GM10248 (cell line): ENCODE measurements at regions not wholly inside any gene's neighbourhood (a gene's known extent, or its start where the extent isn't known, plus 50 kb on each side); places are given as distances from the start of the nearest gene placed in this dataset.

Experiments
- CTCF ChIA-PET: fragments of 300-600 bp; sonication (Branson Sonifier 250); formaldehyde crosslinking; extraction: SDS; loops from one replicate; lab custom pipeline; 2021; ENCODE audit warnings: antibody characterized with exemption; lab: Yijun Ruan, JAX
- POLR2A ChIA-PET: fragments of 350-650 bp; sonication (Branson Sonifier 250); formaldehyde crosslinking; extraction: SDS; loops from one replicate; lab custom pipeline; 2020; ENCODE audit warnings: antibody characterized with exemption; lab: Yijun Ruan, JAX
- DNase-seq: peaks from one replicate; pipeline ENCODE4 v3.0.0; 2012; ENCODE audit errors: extremely low spot score
- TF ChIP-seq, protein P1 (sequence below): IDR thresholded peaks from 2 replicates; pipeline ENCODE4 v1.5.1; 2012; ENCODE audit warnings: mild to moderate bottlenecking, low read depth; ENCODE audit errors: extremely low read depth, missing control alignments, control extremely low read depth

DNA sequence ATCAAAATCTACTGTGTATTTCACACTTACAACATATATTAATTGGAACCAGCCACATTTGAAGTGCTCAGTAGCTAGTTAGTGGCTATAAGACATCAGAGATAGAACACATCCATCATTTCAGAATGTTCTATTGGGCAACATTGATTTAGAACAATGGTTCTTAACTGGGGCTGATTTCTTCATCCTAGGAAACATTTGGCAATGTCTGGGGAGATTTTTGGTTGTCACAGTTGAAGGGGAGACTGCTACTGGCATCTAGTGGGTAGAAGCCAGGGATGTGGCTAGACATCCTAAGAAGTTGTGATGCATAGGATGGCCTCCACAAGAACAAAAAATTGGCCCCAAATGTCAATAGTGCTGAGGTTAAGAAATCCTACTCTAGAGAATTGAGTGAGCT is 132.5 kb downstream of the OLIG3 start:
- TF ChIP-seq, protein P1, sequence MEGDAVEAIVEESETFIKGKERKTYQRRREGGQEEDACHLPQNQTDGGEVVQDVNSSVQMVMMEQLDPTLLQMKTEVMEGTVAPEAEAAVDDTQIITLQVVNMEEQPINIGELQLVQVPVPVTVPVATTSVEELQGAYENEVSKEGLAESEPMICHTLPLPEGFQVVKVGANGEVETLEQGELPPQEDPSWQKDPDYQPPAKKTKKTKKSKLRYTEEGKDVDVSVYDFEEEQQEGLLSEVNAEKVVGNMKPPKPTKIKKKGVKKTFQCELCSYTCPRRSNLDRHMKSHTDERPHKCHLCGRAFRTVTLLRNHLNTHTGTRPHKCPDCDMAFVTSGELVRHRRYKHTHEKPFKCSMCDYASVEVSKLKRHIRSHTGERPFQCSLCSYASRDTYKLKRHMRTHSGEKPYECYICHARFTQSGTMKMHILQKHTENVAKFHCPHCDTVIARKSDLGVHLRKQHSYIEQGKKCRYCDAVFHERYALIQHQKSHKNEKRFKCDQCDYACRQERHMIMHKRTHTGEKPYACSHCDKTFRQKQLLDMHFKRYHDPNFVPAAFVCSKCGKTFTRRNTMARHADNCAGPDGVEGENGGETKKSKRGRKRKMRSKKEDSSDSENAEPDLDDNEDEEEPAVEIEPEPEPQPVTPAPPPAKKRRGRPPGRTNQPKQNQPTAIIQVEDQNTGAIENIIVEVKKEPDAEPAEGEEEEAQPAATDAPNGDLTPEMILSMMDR = no peak
- CTCF ChIA-PET = interaction anchor here (2.2 kb wide), 1 partner anchor 10 kb away, joined by 6 read pairs; no protein-coding TSS in a partner anchor
- DNase-seq = no peak
- POLR2A ChIA-PET = no interaction called here

DNA sequence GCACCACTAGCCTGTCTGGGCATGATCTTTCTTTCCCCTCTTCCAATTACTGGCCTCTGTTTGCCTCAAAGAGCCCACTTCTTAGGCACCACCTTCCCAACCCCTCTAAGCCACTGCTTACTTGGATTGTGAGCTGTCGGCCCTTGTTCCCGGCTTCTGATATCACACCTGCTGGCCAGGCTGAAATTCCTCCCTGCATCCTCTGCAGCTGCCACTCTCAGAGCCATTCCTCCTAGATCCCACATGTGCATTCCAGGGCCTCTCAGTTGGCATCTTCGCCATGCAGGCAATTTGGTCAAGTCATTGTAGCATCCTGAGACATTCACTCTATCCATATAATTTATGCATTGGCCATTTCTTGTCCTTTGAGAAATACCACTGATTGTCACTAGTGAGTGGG is 135.9 kb downstream of the OLIG3 start:
- TF ChIP-seq, protein P1 = no peak
- no peak for DNase-seq
- CTCF ChIA-PET = interaction anchor here (1.1 to 1.5 kb wide), 4 partner anchors 9 to 19 kb away, joined by 3 to 4 read pairs (median 3); no protein-coding TSS in a partner anchor
- POLR2A ChIA-PET = no interaction called here

DNA sequence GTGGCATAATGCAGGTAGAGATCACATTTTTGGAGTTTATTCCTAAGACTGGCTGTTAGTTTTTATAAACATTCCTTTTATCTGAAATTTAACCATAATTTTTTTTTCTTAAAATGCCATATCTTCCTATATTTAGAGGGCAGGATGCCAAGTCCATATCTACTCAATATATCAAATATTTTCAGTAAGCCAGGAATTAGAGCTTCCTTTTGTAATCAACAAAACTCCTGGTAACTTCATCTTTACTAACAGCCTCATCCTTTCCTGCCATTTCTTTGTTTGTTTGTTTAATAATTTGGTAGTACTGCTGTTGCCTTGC is 136.3 kb downstream of the OLIG3 start:
- ChIA-PET CTCF (interaction anchor here (1.1 to 1.5 kb wide), 4 partner anchors 8 to 19 kb away, joined by 3 to 4 read pairs (median 3); no protein-coding TSS in a partner anchor), POLR2A (no interaction called here)
- TF ChIP-seq, protein P1 = no peak
- DNase-seq = no peak

DNA sequence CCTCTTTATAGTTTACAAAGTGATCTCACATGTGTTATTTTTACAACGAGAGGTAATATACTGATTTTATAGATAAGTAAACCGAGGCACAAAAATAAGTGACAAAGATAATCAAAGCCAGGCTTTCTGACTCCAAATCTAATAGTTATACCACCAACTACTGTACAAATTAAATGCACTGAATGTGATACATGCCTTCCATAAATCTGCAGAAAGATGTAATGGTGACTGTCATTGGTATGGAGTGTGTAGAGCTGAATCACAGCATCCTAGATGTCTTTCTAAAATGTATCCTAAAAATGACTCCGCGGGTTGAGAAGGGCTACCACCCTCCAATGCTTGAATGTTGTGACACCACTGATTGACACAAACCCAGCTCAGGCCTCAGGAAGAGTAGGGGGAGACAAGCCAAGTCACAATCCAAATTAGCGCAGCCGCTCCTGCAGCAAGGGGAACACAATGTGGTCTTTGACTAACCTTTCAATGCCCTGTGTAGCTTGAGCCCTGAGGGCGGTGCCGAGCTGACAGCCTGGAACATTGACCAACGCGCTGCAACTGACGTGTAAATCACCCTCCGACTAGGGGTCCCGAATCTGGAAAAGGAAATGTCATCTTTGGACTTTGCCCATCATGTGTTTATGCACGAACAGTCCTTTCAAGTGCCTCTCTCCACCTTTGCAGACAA is 136.8 kb downstream of the OLIG3 start:
- ChIA-PET POLR2A (no interaction called here), CTCF (interaction anchor here (1.1 to 1.5 kb wide), 3 partner anchors 8 to 18 kb away, joined by 3 to 4 read pairs (median 3); no protein-coding TSS in a partner anchor)
- TF ChIP-seq, protein P1 = no peak
- DNase-seq = no peak

DNA sequence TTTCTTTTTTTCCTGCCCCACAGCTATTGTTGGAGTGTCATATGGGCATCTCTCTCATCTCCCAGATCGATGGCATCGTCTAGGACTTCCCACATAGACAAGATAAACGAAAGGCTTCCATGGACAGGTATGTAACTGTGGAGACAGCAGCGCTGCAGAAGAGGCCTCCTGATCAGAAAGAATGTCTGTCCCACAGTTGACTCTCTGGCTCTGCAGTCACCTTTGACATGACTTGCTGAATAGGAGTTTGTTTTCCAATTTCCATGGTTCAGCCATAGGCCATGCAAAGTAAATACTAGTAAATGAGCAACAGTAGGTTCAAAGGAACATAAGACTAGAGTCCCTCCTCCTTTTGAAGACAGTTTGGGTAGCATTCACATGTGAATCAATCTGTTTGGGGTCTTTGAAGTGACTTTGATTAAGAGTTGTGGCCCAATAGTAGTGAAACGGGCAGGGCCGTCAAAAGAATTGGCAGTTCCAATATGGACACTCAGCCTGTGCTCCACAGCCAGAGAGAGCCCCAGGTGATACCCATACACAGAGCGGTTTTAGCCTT is 134.7 kb upstream of the IFNGR1 start:
- TF ChIP-seq, protein P1 = no peak
- CTCF ChIA-PET = interaction anchor here (1.9 kb wide), 1 partner anchor 10 kb away, joined by 6 read pairs; no protein-coding TSS in a partner anchor
- POLR2A ChIA-PET = no interaction called here
- DNase-seq = no peak

DNA sequence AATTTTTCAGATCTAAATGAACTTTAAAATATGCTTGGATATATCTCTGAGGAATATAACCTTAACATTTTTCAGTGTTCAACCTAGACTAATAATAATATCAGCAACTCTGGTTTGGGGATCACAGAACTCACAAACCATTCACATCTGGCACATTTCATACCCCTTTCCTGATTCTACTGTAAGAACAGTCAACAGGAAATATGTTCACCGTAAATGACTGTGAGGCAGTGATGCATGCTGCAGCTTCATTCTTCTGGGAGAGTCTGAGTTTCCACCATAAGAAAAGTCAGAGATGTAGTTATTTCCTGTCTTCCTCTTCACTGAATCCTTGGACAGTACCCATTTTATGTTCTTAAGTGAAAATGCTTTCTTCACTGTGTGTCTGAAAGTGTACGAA is 134.2 kb upstream of the IFNGR1 start:
- DNase-seq = no peak
- POLR2A ChIA-PET = no interaction called here
- CTCF ChIA-PET = interaction anchor here (1.9 kb wide), 1 partner anchor 9 kb away, joined by 6 read pairs; no protein-coding TSS in a partner anchor
- TF ChIP-seq, protein P1 = no peak
